ENCODE measurements at regions not wholly inside any gene's neighbourhood (a gene's known extent, or its start where the extent isn't known, plus 50 kb on each side); places are given as distances from the start of the nearest gene placed in this dataset.

GRCh38 chr3:127049393-127049792, 66.5 kb downstream of the PLXNA1 start:
- no peaks in the 10 kb centered on the region for H3K36me3 ChIP-seq (replicated peaks in 1 of 2; ENCODE audit: control insufficient read depth in 1 of 2, insufficient read depth in 2 of 2, low read length in 2 of 2)
- ChIA-PET CTCF (ENCODE audit: low intra/inter-chr PET ratio, low total read pairs) (no interaction called here), POLR2A (no interaction called here)
- in situ Hi-C loops (cut with HindIII; ENCODE audit: extremely low pct_ligation_motif_present, low pct_unique_long_range_greater_than_20kb): no loop called here
- TF ChIP-seq, protein P1, sequence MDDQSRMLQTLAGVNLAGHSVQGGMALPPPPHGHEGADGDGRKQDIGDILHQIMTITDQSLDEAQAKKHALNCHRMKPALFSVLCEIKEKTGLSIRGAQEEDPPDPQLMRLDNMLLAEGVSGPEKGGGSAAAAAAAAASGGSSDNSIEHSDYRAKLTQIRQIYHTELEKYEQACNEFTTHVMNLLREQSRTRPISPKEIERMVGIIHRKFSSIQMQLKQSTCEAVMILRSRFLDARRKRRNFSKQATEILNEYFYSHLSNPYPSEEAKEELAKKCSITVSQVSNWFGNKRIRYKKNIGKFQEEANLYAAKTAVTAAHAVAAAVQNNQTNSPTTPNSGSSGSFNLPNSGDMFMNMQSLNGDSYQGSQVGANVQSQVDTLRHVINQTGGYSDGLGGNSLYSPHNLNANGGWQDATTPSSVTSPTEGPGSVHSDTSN (CRISPR knock-in tag; IDR thresholded peaks at IDR 0.05; ENCODE audit: borderline replicate concordance): no peak
- TF ChIP-seq ATRX (CRISPR knock-in tag; IDR thresholded peaks at IDR 0.05; ENCODE audit: borderline replicate concordance): no peak
- ATAC-seq (no peak), FAIRE-seq (no peak), DNase-seq (ENCODE audit: low spot score) (no peak)
- H3K27ac ChIP-seq (ENCODE audit: extremely low read length, insufficient read depth, low read length): no peak overlapping the region
- H3K27me3 ChIP-seq (ENCODE audit: control insufficient read depth in 1 of 2, insufficient read depth in 2 of 2, low read length in 2 of 2): peaks cover 6 to 19% of the 10 kb centered on the region in 2 experiments; a peak in 3 of 5 replicates
- H3K9ac ChIP-seq (ENCODE audit: insufficient read depth, low read depth, low read length): no peak overlapping the region
- H3K4me3 ChIP-seq (replicated peaks in 1 of 3; ENCODE audit: insufficient read depth in 1 of 3, low read depth in 2 of 3, low read length in 3 of 3): no peak overlapping the region
- 6% methylated on average over 5 of the region's 5 CpGs for WGBS (ENCODE audit: low lambda C conversion rate)
- no peaks in the 10 kb centered on the region for H3K79me2 ChIP-seq (ENCODE audit: insufficient read depth, low read length)
- no peak overlapping the region for H3K4me2 ChIP-seq (ENCODE audit: low read depth, low read length)
- H3K9me3 ChIP-seq (ENCODE audit: low read length): no peaks in the 10 kb centered on the region
- no TSS peak for BruUV-seq (replicated peaks)
- no peaks in the 10 kb centered on the region for H3K4me1 ChIP-seq (ENCODE audit: insufficient read depth, low read length)
- H2AFZ ChIP-seq (ENCODE audit: low read length): no peak overlapping the region
- intact Hi-C loops (cut with micrococcal nuclease; ENCODE audit: unreplicated experiment): no loop called here
- H4K20me1 ChIP-seq (ENCODE audit: insufficient read depth, low read length): no peaks in the 10 kb centered on the region

GRCh38 chr3:127050733-127051132, 67.8 kb downstream of the PLXNA1 start:
- TF ChIP-seq, protein P2, sequence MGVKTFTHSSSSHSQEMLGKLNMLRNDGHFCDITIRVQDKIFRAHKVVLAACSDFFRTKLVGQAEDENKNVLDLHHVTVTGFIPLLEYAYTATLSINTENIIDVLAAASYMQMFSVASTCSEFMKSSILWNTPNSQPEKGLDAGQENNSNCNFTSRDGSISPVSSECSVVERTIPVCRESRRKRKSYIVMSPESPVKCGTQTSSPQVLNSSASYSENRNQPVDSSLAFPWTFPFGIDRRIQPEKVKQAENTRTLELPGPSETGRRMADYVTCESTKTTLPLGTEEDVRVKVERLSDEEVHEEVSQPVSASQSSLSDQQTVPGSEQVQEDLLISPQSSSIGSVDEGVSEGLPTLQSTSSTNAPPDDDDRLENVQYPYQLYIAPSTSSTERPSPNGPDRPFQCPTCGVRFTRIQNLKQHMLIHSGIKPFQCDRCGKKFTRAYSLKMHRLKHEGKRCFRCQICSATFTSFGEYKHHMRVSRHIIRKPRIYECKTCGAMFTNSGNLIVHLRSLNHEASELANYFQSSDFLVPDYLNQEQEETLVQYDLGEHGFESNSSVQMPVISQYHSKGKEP (CRISPR knock-in tag; IDR thresholded peaks at IDR 0.05): no peak
- FAIRE-seq (no peak), ATAC-seq (no peak), DNase-seq (ENCODE audit: low spot score) (no peak)
- no peaks in the 10 kb centered on the region for H3K4me1 ChIP-seq (ENCODE audit: insufficient read depth, low read length)
- ChIA-PET POLR2A (no interaction called here), CTCF (ENCODE audit: low intra/inter-chr PET ratio, low total read pairs) (no interaction called here)
- H3K79me2 ChIP-seq (ENCODE audit: insufficient read depth, low read length): no peaks in the 10 kb centered on the region
- H3K4me3 ChIP-seq (replicated peaks in 1 of 3; ENCODE audit: insufficient read depth in 1 of 3, low read depth in 2 of 3, low read length in 3 of 3): no peak overlapping the region
- WGBS (ENCODE audit: low lambda C conversion rate): 70% methylated on average over 2 of the region's 7 CpGs
- no peak overlapping the region for H3K4me2 ChIP-seq (ENCODE audit: low read depth, low read length)
- intact Hi-C loops (cut with micrococcal nuclease; ENCODE audit: unreplicated experiment) (no loop called here), in situ Hi-C loops (cut with HindIII; ENCODE audit: extremely low pct_ligation_motif_present, low pct_unique_long_range_greater_than_20kb) (no loop called here)
- no peak overlapping the region for H2AFZ ChIP-seq (ENCODE audit: low read length)
- no peak overlapping the region for H3K27ac ChIP-seq (ENCODE audit: extremely low read length, insufficient read depth, low read length)
- no peaks in the 10 kb centered on the region for H3K9me3 ChIP-seq (ENCODE audit: low read length)
- no TSS peak for BruUV-seq (replicated peaks)
- H3K9ac ChIP-seq (ENCODE audit: insufficient read depth, low read depth, low read length): no peak overlapping the region
- peaks cover 4 to 19% of the 10 kb centered on the region in 2 experiments; a peak in 3 of 5 replicates for H3K27me3 ChIP-seq (ENCODE audit: control insufficient read depth in 1 of 2, insufficient read depth in 2 of 2, low read length in 2 of 2)
- H4K20me1 ChIP-seq (ENCODE audit: insufficient read depth, low read length): no peaks in the 10 kb centered on the region
- H3K36me3 ChIP-seq (replicated peaks in 1 of 2; ENCODE audit: control insufficient read depth in 1 of 2, insufficient read depth in 2 of 2, low read length in 2 of 2): no peaks in the 10 kb centered on the region
